ENCODE measurements at regions not wholly inside any gene's neighbourhood (a gene's known extent, or its start where the extent isn't known, plus 50 kb on each side); places are given as distances from the start of the nearest gene placed in this dataset.

- no peak for DNase-seq
Observed at GRCh38 chr22:47658182-47658581, 895.7 kb downstream of the TBC1D22A start.

- DNase-seq: no peak
Observed at GRCh38 chr22:47657224-47657623, 894.8 kb downstream of the TBC1D22A start.

DNA sequence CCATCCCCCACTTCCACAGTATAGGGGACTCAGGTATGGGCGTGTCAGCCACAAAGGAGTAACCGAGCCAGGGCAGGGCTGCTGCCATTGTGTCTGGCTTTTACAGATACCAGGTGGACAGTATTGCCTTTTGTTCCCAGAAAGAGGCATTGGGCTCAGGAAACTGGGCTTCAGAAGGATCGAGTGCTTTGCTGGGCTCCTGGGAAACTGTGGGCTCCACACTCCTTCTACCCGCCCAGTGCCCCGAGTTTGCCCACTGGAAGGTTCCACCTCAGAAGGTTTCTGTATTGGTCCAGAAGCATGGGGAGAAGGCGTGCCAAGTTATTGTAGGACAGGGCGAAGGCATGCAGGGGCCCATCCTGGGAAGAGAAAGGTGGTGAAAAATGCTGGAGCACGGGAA lies 894.4 kb downstream of the TBC1D22A start:
- no peak for DNase-seq

GRCh38 chr22:47655930-47656329 lies 893.5 kb downstream of the TBC1D22A start:
- no peak for DNase-seq

- DNase-seq: no peak
Observed at GRCh38 chr22:47654922-47655491, 892.6 kb downstream of the TBC1D22A start.

GRCh38 chr22:47653921-47654320 lies 891.5 kb downstream of the TBC1D22A start:
- DNase-seq: no peak

DNA sequence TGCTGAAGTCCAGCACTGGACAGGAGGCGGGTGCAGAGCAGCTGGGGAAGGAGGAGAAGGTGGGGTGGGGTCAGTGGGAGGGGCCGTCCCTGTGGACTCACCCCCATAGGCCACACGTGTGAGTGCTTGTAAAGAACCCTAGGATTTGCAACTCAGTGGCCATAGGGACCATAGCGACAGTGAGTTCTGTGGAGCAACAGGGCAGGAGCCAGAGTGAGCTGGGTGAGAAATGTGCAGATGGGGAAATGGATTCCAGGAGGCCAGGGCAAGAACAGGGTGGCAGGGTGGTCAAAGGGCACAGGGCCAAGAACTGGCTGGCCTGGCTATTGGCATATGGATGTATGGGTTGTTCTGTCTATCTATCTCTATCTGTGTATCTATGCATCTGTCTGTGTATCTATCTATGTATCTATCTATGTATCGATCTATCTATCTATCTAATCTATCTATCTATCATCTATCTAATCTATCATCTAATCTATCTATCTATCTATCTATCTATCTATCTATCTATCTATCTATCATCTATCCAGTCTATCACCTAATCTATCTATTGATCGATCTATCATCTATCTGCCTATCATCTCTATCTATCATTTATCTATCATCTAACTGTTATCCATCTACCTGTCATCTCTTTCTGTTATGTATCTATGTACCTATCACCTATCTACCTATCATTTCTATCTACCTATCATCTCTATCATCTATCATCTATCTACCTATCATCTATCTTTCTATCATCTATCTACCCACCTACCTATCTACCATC lies 889.0 kb downstream of the TBC1D22A start:
- no peak for DNase-seq

DNA sequence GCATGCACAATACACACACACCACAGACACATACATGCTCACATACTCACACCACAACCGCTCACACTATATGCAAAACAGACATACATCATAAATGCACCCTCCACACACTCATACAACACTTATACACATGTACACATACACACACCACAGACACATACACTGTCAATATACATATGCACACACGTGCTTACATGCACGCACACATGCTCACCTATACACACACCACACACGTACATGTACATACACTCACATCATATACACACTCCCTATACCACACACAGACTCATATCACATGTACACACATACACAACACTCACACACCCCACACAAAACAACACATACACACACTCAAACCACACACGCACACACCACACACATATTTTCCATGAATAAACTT lies 885.3 kb downstream of the TBC1D22A start:
- DNase-seq: no peak

GRCh38 chr22:47647181-47647580 lies 884.7 kb downstream of the TBC1D22A start:
- DNase-seq: no peak

DNA sequence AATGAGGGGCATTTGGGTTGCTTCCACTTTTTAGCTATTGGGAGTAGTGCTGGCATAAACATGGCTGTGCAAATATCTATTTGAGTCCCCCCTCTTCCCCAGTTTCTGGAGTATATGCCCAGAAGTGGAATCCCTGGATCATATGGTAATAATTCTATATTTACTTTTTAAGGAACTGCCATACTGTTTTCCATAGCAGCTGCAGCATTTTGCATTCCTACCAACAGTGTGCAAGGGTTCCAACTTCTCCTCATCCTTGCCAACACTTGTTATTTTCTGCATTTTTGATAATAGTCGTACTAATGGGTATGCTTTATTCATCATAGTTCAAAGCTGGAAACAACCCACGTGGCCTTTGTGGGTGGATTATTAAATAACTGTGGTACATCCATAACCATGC lies 883.5 kb downstream of the TBC1D22A start:
- DNase-seq: no peak

- no peak for DNase-seq
Observed at GRCh38 chr22:47645450-47645914, 883.0 kb downstream of the TBC1D22A start.

- no peak for DNase-seq
Observed at GRCh38 chr22:47634347-47634746, 871.9 kb downstream of the TBC1D22A start.

DNA sequence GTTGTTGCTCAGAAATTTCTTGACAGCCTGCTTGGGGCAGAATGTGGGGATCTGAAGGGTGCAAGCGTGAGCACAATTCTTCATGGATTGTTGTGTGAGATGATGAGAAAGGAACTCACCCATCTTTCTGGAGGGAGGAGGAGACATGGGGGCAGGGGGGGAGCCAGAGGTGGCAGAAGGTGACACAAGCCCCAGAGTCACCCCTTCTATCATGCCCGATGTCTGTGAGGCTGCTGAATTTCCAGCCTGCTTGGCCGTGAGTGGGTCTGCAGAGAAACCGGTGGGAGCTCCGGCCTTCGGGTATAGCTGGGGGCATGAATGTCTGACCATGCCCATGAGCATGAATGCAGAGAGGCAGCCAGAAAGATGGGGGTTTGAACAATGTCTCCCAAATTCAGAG lies 870.7 kb downstream of the TBC1D22A start:
- no peak for DNase-seq

GRCh38 chr22:47632701-47633100 lies 870.3 kb downstream of the TBC1D22A start:
- no peak for DNase-seq

GRCh38 chr22:47631571-47632102 lies 869.2 kb downstream of the TBC1D22A start:
- no peak for DNase-seq

DNA sequence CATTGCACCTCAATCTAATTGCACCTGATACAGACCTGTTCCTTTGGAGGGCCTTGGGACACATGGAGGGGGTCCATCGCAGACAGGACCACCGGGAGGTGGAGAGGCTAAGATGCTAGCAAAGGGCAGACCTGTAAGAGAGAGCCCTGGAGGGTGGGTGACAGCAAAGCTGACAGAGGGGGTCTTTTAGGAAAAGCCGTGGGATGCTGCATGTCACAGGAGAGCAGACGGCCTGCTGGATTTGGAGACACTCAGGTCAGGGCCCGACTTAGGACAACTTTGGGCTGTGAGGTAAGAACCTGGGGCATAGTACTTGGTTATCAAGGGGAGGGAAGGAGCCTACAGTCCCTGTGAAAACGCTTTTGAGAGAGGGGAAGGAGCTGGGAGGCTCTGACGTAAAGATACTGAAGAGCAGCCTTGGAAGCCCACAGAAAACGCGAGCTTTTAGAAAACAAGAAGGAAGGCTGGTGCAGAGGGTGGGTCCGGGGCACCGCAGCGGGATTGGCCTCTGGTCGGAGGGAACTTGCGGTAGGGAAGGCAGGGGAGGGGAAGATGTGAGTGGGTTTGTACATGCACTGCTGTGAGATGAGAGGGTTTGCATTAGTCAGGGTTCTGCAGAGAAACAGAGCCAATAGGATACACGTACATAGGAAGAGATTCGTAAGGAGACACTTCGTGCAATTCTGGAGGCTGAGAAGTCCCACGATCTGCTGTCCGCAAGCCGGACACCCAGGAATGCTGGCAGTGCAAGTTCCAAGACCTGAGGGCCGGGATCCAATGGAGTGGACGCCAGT lies 868.5 kb downstream of the TBC1D22A start:
- DNase-seq: no peak

DNA sequence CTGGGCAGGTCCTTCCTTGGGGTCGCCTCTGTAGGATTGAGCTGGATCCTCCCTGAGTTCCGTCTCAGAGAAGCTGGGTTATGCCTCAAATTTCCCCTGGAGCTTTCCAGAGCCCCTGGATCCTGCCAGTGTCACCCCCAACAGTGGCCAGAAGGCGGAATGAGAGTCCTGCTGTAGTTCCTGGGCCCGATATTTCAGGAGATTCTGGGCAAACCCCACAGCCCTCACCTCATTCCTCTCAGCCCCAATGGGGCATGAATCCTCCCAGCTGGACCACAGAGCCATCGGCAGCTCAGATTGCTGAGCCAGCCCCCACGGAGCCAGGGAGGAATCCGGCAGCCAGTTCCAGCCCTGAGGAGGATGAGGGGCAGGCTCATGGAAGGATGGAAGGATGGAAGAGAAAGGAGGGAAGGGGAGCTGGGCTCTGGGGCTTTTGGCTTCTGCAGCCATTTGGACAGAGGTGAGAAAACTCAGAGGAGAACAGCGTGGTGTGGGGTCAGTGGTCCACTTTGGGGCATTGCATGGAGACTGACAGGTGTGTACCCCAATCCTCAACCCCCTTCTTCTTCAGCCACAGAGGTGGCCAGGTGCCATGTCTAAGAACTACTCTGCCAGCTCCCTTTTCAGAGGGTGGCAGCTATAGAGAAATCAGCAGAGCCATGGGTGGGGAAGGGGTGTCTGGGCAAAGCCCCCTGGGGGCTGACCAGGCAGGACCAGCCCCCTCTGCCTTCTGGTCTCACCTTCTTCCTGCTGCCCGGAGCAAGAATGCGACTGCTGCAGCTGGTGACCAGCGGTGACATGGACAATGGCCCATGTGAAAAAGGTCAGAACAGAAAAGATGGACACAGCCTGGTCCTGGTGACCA lies 867.6 kb downstream of the TBC1D22A start:
- DNase-seq: no peak

DNA sequence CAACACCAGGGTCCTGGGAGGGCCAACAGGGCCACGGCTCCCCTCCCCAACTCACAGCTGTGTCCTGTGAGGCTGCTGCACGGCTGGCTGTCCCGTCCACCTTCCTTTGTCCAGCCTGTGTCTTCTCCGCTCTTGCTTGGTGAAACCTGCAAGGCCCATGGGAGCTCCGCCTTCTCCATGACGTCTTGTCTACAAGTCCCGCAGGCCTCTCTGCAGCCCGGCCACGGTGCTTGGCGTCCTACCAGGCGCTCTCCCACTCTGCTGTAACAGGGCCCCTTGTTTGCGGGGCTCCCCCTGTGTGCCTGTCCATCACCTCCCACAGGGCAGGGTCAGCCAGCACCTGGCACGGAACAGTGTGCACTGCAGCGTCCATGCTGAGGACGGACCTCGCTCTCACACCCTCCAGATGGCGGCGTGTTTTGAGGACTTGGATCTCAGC lies 866.8 kb downstream of the TBC1D22A start:
- DNase-seq: no peak

- DNase-seq: no peak
Observed at GRCh38 chr22:47628477-47629272, 866.2 kb downstream of the TBC1D22A start.

DNA sequence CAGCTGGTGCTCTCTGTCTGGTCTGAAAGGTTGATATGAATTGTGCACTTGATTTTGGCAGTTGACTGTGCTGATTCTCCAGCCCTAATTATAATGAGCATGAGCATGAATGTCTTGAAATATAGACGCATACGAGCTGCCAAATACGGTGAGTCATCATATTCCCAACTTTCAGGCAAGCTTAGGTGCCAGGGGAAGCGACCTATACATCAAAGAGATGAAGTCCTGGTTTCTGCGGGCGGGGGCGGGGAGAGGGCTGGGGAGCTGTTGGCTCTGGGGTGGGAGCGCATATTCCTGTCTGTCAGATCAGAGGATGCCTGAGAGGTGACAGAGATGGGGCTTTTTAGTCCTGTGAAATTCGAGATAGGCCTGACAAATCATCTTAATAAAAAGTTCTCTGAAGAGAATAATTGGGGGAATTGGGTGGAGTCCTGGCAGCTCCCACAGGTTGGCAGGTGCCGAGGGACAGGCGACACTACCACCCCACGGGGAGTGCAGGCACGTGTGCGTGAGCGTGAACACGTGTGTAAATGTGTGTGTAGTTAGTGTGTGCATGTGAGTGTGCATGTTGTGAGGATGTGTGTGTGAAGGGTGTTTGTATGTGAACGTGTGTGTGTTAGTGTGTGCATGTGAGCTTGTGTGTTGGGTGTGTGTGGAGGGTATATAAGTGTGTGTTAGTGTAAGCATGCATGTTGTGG lies 865.3 kb downstream of the TBC1D22A start:
- DNase-seq: no peak

Data from dermis blood vessel endothelial cell (primary cell).